HCT116 (cell line): ENCODE measurements at regions not wholly inside any gene's neighbourhood (a gene's known extent, or its start where the extent isn't known, plus 50 kb on each side); places are given as distances from the start of the nearest gene placed in this dataset.

Experiments used
- ATAC-seq: fragments of 200-7000 bp; cut with Tn5 transposase; 2 replicates; pipeline ENCODE4 v1.9.1; 2020; ENCODE audit warnings: mild to moderate bottlenecking, moderate library complexity
- BruUV-seq: library from RNA; stranded (reverse); fragments of 400-500 nt; replicated peaks from 2 replicates; lab custom pipeline; 2021; lab: Mats Ljungman, UMichigan
- CTCF ChIA-PET: fragments of 300-600 bp; sonication (Branson Sonifier 250); formaldehyde crosslinking; loops from one replicate; lab custom pipeline; 2021; ENCODE audit warnings: antibody characterized with exemption; lab: Charles Lee
- POLR2A ChIA-PET: fragments of 300-600, 350-600 bp; sonication (Branson Sonifier 250); formaldehyde crosslinking; loops from one replicate; lab custom pipeline; 2021; ENCODE audit warnings: antibody characterized with exemption; lab: Charles Lee
- RAD21 ChIA-PET, 2 experiments: fragments of 300-600 bp; sonication (Branson Sonifier 250); formaldehyde crosslinking; loops; one replicate each; lab custom pipeline; 2023; ENCODE audit warnings: low total read pairs in 2 of 2; ENCODE audit not compliant: uncharacterized antibody in 2 of 2, unreplicated experiment in 2 of 2, low non-redundant PET in 1 of 2; lab: Charles Lee
- DNase-seq: peaks from one replicate; pipeline ENCODE4 v3.0.0-alpha.2; 2010; ENCODE audit warnings: low read depth, low spot score
- H2AFZ ChIP-seq: fragments of 200-600 bp; shearing (Covaris generic), sonication (generic); 2 replicates; pipeline ENCODE4 v1.6.1; 2017; ENCODE audit warnings: low read depth, mixed run types, mixed read lengths, antibody characterized with exemption, low read length; ENCODE audit not compliant: poor library complexity, severe bottlenecking
- H3K27ac ChIP-seq: 2 replicates; pipeline ENCODE4 v1.5.1; 2012; ENCODE audit warnings: low read depth, low read length
- H3K27me3 ChIP-seq: fragments of 200-600 bp; sonication (generic); 2 replicates; pipeline ENCODE4 v1.6.1; 2016; ENCODE audit warnings: mixed run types, low read length, mixed read lengths; ENCODE audit not compliant: insufficient read depth
- H3K36me3 ChIP-seq, 2 experiments: fragments of 200-500 bp in 1 of 2; fragments of 200-600 bp in 1 of 2; sonication (Bioruptor generic) in 1 of 2; sonication (generic) in 1 of 2; 2 replicates each; pipeline versions ENCODE4 v1.5.1 to v1.6.1; 2014 to 2016; ENCODE audit warnings: low read length in 2 of 2, inconsistent platforms in 1 of 2, mixed read lengths in 1 of 2, mixed run types in 1 of 2; ENCODE audit not compliant: insufficient read depth in 2 of 2, control insufficient read depth in 1 of 2
- H3K4me1 ChIP-seq, 2 experiments: fragments of 200-600 bp in 1 of 2; sonication (generic) in 1 of 2; 2 replicates each; pipeline versions ENCODE4 v1.5.1 to v1.6.1; 2012 to 2017; ENCODE audit warnings: low read length in 2 of 2, inconsistent platforms in 1 of 2, mild to moderate bottlenecking in 1 of 2, mixed read lengths in 1 of 2, mixed run types in 1 of 2, moderate library complexity in 1 of 2; ENCODE audit not compliant: insufficient read depth in 2 of 2, control insufficient read depth in 1 of 2
- H3K4me2 ChIP-seq: fragments of 200-600 bp; sonication (generic); 2 replicates; pipeline ENCODE4 v1.6.1; 2017; ENCODE audit warnings: mixed run types, low read length, mixed read lengths
- H3K4me3 ChIP-seq, 2 experiments: fragments of 200-600 bp in 1 of 2; sonication (generic) in 1 of 2; replicated peaks in 1 of 2; 2 replicates each; pipeline ENCODE4 v1.5.1; 2011 to 2016; ENCODE audit warnings: low read length in 2 of 2, control low read depth in 1 of 2, low read depth in 1 of 2, mild to moderate bottlenecking in 1 of 2, mixed read lengths in 1 of 2, mixed run types in 1 of 2
- H3K79me2 ChIP-seq: fragments of 200-600 bp; sonication (generic); 2 replicates; pipeline ENCODE4 v1.6.1; 2017; ENCODE audit warnings: mild to moderate bottlenecking, mixed run types, low read length, moderate library complexity, mixed read lengths; ENCODE audit not compliant: insufficient read depth
- H3K9ac ChIP-seq: fragments of 200-600 bp; sonication (generic); 2 replicates; pipeline ENCODE4 v1.6.1; 2016; ENCODE audit warnings: low read length, mixed read lengths
- H3K9me2 ChIP-seq: fragments of 200-600 bp; sonication (generic), shearing (Covaris generic); 2 replicates; pipeline ENCODE4 v1.6.1; 2017; ENCODE audit warnings: mixed run types, mild to moderate bottlenecking, moderate library complexity; ENCODE audit not compliant: insufficient read depth
- H3K9me3 ChIP-seq, 2 experiments: fragments of 200-500 bp in 1 of 2; fragments of 200-600 bp in 1 of 2; sonication (Bioruptor generic) in 1 of 2; sonication (generic) in 1 of 2; 2 replicates each; pipeline ENCODE4 v1.6.1; 2014 to 2017; ENCODE audit warnings: low read length in 2 of 2, mixed read lengths in 2 of 2, inconsistent platforms in 1 of 2, low read depth in 1 of 2, mild to moderate bottlenecking in 1 of 2, mixed run types in 1 of 2, moderate library complexity in 1 of 2; ENCODE audit not compliant: control insufficient read depth in 1 of 2, insufficient read depth in 1 of 2
- H4K20me1 ChIP-seq: fragments of 200-600 bp; sonication (generic), shearing (Covaris generic); 2 replicates; pipeline ENCODE4 v1.6.1; 2017; ENCODE audit warnings: mixed run types, mild to moderate bottlenecking, moderate library complexity; ENCODE audit not compliant: insufficient read depth
- CBX3 ChIP-seq: IDR thresholded peaks from 2 replicates; pipeline ENCODE4 v1.6.1; 2012; ENCODE audit warnings: low read depth
- CEBPB ChIP-seq: IDR thresholded peaks from 2 replicates; pipeline ENCODE4 v1.6.1; 2012; ENCODE audit warnings: low read depth
- EGR1 ChIP-seq: IDR thresholded peaks from 2 replicates; pipeline ENCODE4 v1.6.1; 2012; ENCODE audit warnings: low read depth
- ELF1 ChIP-seq: IDR thresholded peaks from 2 replicates; pipeline ENCODE4 v1.6.1; 2012; ENCODE audit warnings: low read depth, borderline replicate concordance
- EZH2 ChIP-seq: fragments of 200-600 bp; sonication (generic); IDR thresholded peaks from 2 replicates; pipeline ENCODE4 v1.6.1; 2017; ENCODE audit warnings: antibody characterized with exemption, mixed run types
- EZH2phosphoT487 ChIP-seq: fragments of 200-600 bp; IDR thresholded peaks from 2 replicates; pipeline ENCODE4 v1.6.1; 2018; ENCODE audit warnings: antibody characterized with exemption, borderline replicate concordance
- FOSL1 ChIP-seq: IDR thresholded peaks from 2 replicates; pipeline ENCODE4 v1.6.1; 2012; ENCODE audit warnings: low read depth
- JUND ChIP-seq: IDR thresholded peaks from 2 replicates; pipeline ENCODE4 v1.6.1; 2012
- POLR2A ChIP-seq: IDR thresholded peaks from 2 replicates; pipeline ENCODE4 v1.7.0; 2011; ENCODE audit warnings: borderline replicate concordance; ENCODE audit not compliant: insufficient read depth, insufficient read length; ENCODE audit errors: extremely low read depth
- POLR2AphosphoS5 ChIP-seq: IDR thresholded peaks from 2 replicates; pipeline ENCODE4 v1.6.1; 2011; ENCODE audit warnings: mild to moderate bottlenecking, low read depth, low read length, moderate library complexity
- RAD21 ChIP-seq: IDR thresholded peaks from 2 replicates; pipeline ENCODE4 v1.6.1; 2012; ENCODE audit warnings: low read depth, mild to moderate bottlenecking
- SP1 ChIP-seq: IDR thresholded peaks from 2 replicates; pipeline ENCODE4 v1.6.1; 2012; ENCODE audit warnings: low read depth
- SRF ChIP-seq: IDR thresholded peaks from 2 replicates; pipeline ENCODE4 v1.6.1; 2012; ENCODE audit warnings: low read depth
- TCF7L2 ChIP-seq: IDR thresholded peaks from 2 replicates; pipeline ENCODE4 v1.7.0; 2011; ENCODE audit warnings: borderline replicate concordance, inconsistent platforms; ENCODE audit not compliant: insufficient read depth, insufficient read length; ENCODE audit errors: extremely low read depth
- YY1 ChIP-seq: IDR thresholded peaks from 2 replicates; pipeline ENCODE4 v1.6.1; 2011; ENCODE audit warnings: low read length, low read depth, moderate library complexity, mild to moderate bottlenecking; ENCODE audit not compliant: insufficient replicate concordance; ENCODE audit errors: extremely low read depth
- ZBTB33 ChIP-seq: IDR thresholded peaks from 2 replicates; pipeline ENCODE4 v1.6.1; 2011; ENCODE audit warnings: mild to moderate bottlenecking, low read length, moderate library complexity; ENCODE audit not compliant: insufficient replicate concordance; ENCODE audit errors: extremely low read depth
- ZFX ChIP-seq: fragments of 450-650 bp; IDR thresholded peaks from 2 replicates; pipeline ENCODE4 v1.6.1; 2017
- ZNF274 ChIP-seq: fragments of 200-500 bp; sonication (Bioruptor generic); IDR thresholded peaks from 2 replicates; pipeline ENCODE4 v1.6.1; 2014; ENCODE audit warnings: mild to moderate bottlenecking, low read depth, low read length, inconsistent platforms
- intact Hi-C: fragments of 100-400 bp; cut with micrococcal nuclease; formaldehyde crosslinking; loops from 2 replicates; pipeline ENCODE4 v1.10.0; 2022
- TF ChIP-seq, protein P1 (sequence below), 3 experiments: fragments of 200-600 bp in 1 of 3; sonication (generic) in 1 of 3; IDR thresholded peaks in 2 of 3; conservative IDR thresholded peaks in 1 of 3; 2 replicates each; pipeline ENCODE4 v1.5.1; 2012 to 2017; ENCODE audit warnings: low read depth in 2 of 3, low read length in 2 of 3, antibody characterized with exemption in 1 of 3, borderline replicate concordance in 1 of 3, control low read depth in 1 of 3, mild to moderate bottlenecking in 1 of 3, mixed read lengths in 1 of 3, mixed run types in 1 of 3, moderate library complexity in 1 of 3; ENCODE audit not compliant: insufficient read depth in 1 of 3
- TF ChIP-seq, protein P2 (sequence below): IDR thresholded peaks from 2 replicates; pipeline ENCODE4 v1.6.1; 2012

GRCh38 chr6:125519367-125519766 lies 217.6 kb upstream of the HDDC2 start:
- ChIA-PET RAD21 (no interaction called here), POLR2A (no interaction called here), CTCF (no interaction called here)
- Histone ChIP-seq H3K27me3 (peaks cover 16% of the 10 kb centered on the region; the same call in 1 of the 2 replicates), H3K9me2 (no peaks in the 10 kb centered on the region), H3K9me3 (no peaks in the 10 kb centered on the region), H4K20me1 (no peaks in the 10 kb centered on the region), H3K9ac (no peak overlapping the region), H3K4me1 (no peaks in the 10 kb centered on the region), H3K27ac (no peak overlapping the region), H3K79me2 (no peaks in the 10 kb centered on the region), H2AFZ (no peak overlapping the region), H3K4me3 (no peak overlapping the region), H3K4me2 (no peak overlapping the region), H3K36me3 (no peaks in the 10 kb centered on the region)
- no peak for ATAC-seq
- DNase-seq = no peak
- no TSS peak for BruUV-seq
- TF ChIP-seq ZFX (no peak), JUND (no peak), RAD21 (no peak), ZBTB33 (no peak), ZNF274 (no peak), TCF7L2 (no peak), CBX3 (no peak), FOSL1 (no peak), EGR1 (no peak), EZH2 (no peak), EZH2phosphoT487 (no peak), POLR2AphosphoS5 (no peak), YY1 (no peak), SRF (no peak), SP1 (no peak), POLR2A (no peak), CEBPB (no peak), ELF1 (no peak)
- TF ChIP-seq, protein P1, sequence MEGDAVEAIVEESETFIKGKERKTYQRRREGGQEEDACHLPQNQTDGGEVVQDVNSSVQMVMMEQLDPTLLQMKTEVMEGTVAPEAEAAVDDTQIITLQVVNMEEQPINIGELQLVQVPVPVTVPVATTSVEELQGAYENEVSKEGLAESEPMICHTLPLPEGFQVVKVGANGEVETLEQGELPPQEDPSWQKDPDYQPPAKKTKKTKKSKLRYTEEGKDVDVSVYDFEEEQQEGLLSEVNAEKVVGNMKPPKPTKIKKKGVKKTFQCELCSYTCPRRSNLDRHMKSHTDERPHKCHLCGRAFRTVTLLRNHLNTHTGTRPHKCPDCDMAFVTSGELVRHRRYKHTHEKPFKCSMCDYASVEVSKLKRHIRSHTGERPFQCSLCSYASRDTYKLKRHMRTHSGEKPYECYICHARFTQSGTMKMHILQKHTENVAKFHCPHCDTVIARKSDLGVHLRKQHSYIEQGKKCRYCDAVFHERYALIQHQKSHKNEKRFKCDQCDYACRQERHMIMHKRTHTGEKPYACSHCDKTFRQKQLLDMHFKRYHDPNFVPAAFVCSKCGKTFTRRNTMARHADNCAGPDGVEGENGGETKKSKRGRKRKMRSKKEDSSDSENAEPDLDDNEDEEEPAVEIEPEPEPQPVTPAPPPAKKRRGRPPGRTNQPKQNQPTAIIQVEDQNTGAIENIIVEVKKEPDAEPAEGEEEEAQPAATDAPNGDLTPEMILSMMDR (IDR thresholded peaks at IDR 0.05 in 2 of 3, conservative IDR thresholded peaks at IDR 0.05 in 1 of 3; ENCODE audit: borderline replicate concordance in 1 of 3, insufficient read depth in 1 of 3, low read depth in 2 of 3, low read length in 2 of 3) = no peak
- TF ChIP-seq, protein P2, sequence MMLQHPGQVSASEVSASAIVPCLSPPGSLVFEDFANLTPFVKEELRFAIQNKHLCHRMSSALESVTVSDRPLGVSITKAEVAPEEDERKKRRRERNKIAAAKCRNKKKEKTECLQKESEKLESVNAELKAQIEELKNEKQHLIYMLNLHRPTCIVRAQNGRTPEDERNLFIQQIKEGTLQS = no peak
- intact Hi-C loops = no loop called here
